ENCODE measurements at regions not wholly inside any gene's neighbourhood (a gene's known extent, or its start where the extent isn't known, plus 50 kb on each side); places are given as distances from the start of the nearest gene placed in this dataset.

GRCh38 chr10:44143556-44143955 is 241.3 kb downstream of the CXCL12 start:
- no peaks in the 10 kb centered on the region for H3K9me3 ChIP-seq
- H3K4me1 ChIP-seq, result no peaks in the 10 kb centered on the region
- no peak for DNase-seq
- no peak overlapping the region for H3K4me3 ChIP-seq (ENCODE audit: low read depth, low read length)
- H3K36me3 ChIP-seq, result no peaks in the 10 kb centered on the region
- TF ChIP-seq CTCF (IDR thresholded peaks at IDR 0.05; ENCODE audit: low read depth, low read length), result no peak
- no peaks in the 10 kb centered on the region for H3K27me3 ChIP-seq

- H3K4me1 ChIP-seq, result no peaks in the 10 kb centered on the region
- no peaks in the 10 kb centered on the region for H3K27me3 ChIP-seq
- no peaks in the 10 kb centered on the region for H3K9me3 ChIP-seq
- no peak for DNase-seq
- H3K4me3 ChIP-seq (ENCODE audit: low read depth, low read length), result no peak overlapping the region
- TF ChIP-seq CTCF (IDR thresholded peaks at IDR 0.05; ENCODE audit: low read depth, low read length), result no peak
- H3K36me3 ChIP-seq, result no peaks in the 10 kb centered on the region
Measured at GRCh38 chr10:44132361-44133289, 252.3 kb downstream of the CXCL12 start.

GRCh38 chr10:44126291-44126717 is 258.6 kb downstream of the CXCL12 start:
- Histone ChIP-seq H3K27me3 (no peaks in the 10 kb centered on the region), H3K36me3 (no peaks in the 10 kb centered on the region), H3K9me3 (no peaks in the 10 kb centered on the region), H3K4me1 (no peaks in the 10 kb centered on the region), H3K4me3 (ENCODE audit: low read depth, low read length) (no peak overlapping the region)
- DNase-seq, result no peak
- TF ChIP-seq CTCF (IDR thresholded peaks at IDR 0.05; ENCODE audit: low read depth, low read length), result no peak

GRCh38 chr10:44125879-44126278 is 259.0 kb downstream of the CXCL12 start:
- Histone ChIP-seq H3K9me3 (no peaks in the 10 kb centered on the region), H3K27me3 (no peaks in the 10 kb centered on the region), H3K4me3 (ENCODE audit: low read depth, low read length) (no peak overlapping the region), H3K36me3 (no peaks in the 10 kb centered on the region), H3K4me1 (no peaks in the 10 kb centered on the region)
- DNase-seq, result no peak
- no peak for TF ChIP-seq CTCF (IDR thresholded peaks at IDR 0.05; ENCODE audit: low read depth, low read length)

- Histone ChIP-seq H3K27me3 (no peaks in the 10 kb centered on the region), H3K9me3 (no peaks in the 10 kb centered on the region), H3K4me1 (no peaks in the 10 kb centered on the region), H3K4me3 (ENCODE audit: low read depth, low read length) (no peak overlapping the region), H3K36me3 (no peaks in the 10 kb centered on the region)
- DNase-seq, result no peak
- no peak for TF ChIP-seq CTCF (IDR thresholded peaks at IDR 0.05; ENCODE audit: low read depth, low read length)
Measured at GRCh38 chr10:44118500-44118899, 266.4 kb downstream of the CXCL12 start.

GRCh38 chr10:44116474-44116873 is 268.4 kb downstream of the CXCL12 start:
- no peaks in the 10 kb centered on the region for H3K36me3 ChIP-seq
- no peak for DNase-seq
- no peak for TF ChIP-seq CTCF (IDR thresholded peaks at IDR 0.05; ENCODE audit: low read depth, low read length)
- no peaks in the 10 kb centered on the region for H3K9me3 ChIP-seq
- no peaks in the 10 kb centered on the region for H3K27me3 ChIP-seq
- H3K4me1 ChIP-seq, result no peaks in the 10 kb centered on the region
- no peak overlapping the region for H3K4me3 ChIP-seq (ENCODE audit: low read depth, low read length)
